HG02642 (cell line): ENCODE measurements at regions not wholly inside any gene's neighbourhood (a gene's known extent, or its start where the extent isn't known, plus 50 kb on each side); places are given as distances from the start of the nearest gene placed in this dataset.
A peak's percentile ranks its signal among the peaks of the same experiment; 100 is the strongest.

Experiments used
- ATAC-seq: cut with Tn5 transposase; IDR thresholded peaks from one replicate; pipeline ENCODE4 v1.9.1; 2021; ENCODE audit warnings: mild to moderate bottlenecking; ENCODE audit not compliant: unreplicated experiment, poor library complexity

DNA sequence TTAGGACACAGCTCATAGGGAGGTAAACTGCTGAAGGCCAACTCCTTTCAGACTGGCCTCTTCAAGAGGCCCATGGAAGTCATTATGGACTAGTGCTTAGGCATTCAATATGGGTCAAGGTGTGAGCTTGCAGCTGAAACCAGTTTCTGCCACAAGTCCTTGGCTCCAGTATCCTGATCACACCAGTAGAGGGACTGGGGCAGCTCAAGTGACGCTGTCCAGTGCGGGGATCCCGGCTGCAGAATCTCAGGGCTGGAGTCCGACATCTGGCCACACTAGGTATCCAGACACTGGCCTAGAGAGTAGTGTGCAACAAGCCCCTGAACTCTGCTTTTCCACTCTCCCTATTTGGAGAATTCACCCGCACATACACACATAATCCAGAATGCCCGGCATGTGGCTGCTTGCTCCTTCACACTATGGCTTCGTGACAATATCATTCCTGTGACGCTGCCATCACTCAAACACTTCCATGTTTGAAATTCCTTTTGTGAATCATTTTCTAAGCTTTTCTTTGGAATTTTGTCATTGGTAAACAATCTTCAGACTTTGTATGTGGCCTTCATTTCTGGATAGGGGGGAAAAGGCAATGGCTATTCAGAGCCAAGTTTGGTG, 425.1 kb downstream of the EFNB2 start:
- ATAC-seq, result no peak

DNA sequence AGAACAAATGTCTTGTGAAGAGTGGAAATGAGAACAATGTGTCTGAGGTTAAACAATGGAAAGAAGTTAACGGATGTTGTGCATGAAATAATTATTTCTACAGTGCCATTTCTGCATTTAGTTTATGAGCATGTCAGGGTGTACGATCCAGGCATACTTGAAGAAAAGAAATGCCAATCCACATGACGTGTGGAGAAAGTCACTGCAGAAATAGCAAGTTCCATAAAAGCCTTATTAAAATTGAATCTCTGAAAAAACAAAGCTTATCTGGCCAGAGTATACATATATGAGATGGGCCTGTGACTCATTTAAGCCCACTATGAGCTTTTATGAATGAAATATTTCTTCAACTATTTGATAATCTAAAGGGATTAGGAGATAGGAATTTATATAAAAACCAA, 426.1 kb downstream of the EFNB2 start:
- ATAC-seq, result no peak

- no peak for ATAC-seq
These were observed 427.1 kb downstream of the EFNB2 start for GRCh38 chr13:106108346-106108745.

DNA sequence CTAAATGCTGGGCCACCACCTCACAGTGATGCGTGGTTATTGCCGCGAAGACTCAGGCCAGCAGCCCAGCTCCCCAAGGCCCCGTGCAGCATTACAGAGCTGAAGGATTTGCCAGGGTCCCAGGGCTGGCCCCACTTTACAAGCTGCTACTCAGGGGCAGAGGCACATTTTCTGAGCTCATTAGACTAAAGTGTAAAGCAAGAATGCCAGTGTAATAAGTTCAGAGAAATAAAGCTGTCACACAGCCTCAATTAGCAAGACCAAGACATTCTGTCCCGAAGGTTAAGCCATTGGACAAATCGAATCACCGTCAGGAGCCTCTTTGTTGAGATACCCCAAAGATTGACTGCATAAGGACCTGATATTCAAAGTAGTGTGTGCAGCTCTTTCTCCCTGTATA, 428.4 kb downstream of the EFNB2 start:
- ATAC-seq, result no peak

- no peak for ATAC-seq
These were observed 430.3 kb downstream of the EFNB2 start for GRCh38 chr13:106105153-106105552.

- no peak for ATAC-seq
These were observed 431.1 kb downstream of the EFNB2 start for GRCh38 chr13:106104281-106104901.

GRCh38 chr13:106103779-106104178, 431.7 kb downstream of the EFNB2 start:
- no peak for ATAC-seq

DNA sequence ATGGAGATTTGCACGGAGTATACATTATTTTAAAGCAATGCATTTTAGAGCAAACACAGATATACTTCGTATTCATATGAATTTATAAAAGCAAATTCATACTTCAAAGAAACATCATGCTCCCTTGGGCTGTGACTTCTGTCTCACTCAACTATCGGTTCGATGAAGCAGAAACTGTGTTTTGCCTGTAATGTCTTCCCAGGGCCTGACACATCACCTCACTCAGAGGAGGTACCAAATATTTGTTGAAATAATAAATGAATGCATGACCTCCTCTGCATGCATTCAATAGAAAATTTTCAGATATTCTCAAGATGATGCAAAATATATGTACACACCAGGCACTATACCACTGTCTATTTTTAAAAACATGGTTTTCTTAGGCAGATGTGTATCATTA, 432.7 kb downstream of the EFNB2 start:
- ATAC-seq, result no peak

- ATAC-seq, result no peak
These were observed 434.3 kb downstream of the EFNB2 start for GRCh38 chr13:106101201-106101600.

DNA sequence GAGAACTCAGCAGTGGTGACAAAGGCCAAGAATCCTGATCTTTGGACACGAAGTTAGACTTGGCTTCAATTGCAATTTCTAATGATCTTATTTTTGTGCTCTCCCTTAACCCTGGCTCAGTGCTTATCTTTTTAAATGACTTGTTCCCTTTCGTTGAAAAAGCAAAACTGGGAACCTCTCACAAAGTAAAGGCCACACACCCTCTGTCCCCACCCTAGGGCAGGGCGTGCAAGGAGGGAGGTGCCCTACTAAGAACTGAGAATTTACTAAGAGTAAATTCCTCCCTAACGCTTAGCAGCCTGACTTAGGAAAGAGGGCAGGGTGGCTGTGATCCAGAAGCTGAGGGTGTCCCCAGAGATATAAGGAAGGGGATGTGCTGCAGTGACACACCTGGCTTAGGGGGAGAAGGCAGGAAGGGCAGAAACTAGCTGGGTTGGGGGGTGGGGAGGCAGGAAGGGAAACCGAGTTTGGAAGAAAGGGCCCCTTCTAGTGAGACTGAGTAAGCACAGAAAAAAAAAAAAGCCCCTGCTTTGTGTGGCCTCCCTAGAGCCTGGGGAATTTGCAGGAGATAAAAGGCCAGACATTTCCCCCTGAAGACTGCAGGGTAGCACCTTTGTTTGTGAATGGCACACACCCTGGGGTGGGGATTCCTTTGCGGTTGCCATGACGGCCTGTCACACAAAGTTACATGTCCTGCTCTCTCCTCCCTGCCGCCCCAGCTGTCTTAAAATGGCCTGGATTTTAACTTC, 435.1 kb downstream of the EFNB2 start:
- ATAC-seq, result peak; percentile 69

DNA sequence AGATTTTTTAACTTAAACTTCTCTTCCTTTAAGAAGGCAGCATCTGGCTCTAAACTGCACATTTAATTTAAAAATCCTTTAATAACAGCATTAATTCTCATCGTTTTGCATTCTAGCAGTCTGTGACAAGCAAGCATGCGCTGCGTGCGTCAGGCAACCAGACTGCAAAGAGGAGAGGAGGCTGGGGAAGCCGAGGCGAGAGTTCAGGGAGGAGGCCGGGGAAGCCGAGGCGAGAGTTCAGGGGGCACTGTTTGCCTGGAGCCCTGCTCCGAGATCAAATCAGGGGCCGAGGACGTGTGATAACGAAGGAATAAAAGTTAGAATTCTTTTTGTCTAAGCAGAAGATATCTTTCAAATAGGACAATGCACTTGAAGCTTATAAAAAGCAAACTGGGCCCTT, 435.7 kb downstream of the EFNB2 start:
- ATAC-seq, result no peak

DNA sequence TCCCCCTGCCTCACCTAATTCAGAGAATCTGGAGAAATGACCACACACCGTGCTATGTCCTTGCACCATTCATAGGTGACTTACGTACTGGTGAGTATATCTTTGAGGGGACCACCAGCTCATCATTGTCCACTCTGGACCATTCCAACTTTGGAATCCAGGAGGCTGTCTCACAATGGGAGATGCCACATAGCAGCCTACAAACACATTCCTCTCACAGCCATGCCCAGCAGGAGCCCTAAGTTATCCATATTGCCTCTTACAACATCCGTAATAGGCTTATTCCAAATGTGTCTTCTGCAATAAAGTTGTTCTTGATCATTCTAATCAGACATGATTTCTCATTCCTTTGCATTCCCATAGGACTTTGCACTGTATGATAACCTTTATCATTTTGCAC, 436.7 kb downstream of the EFNB2 start:
- ATAC-seq, result no peak

DNA sequence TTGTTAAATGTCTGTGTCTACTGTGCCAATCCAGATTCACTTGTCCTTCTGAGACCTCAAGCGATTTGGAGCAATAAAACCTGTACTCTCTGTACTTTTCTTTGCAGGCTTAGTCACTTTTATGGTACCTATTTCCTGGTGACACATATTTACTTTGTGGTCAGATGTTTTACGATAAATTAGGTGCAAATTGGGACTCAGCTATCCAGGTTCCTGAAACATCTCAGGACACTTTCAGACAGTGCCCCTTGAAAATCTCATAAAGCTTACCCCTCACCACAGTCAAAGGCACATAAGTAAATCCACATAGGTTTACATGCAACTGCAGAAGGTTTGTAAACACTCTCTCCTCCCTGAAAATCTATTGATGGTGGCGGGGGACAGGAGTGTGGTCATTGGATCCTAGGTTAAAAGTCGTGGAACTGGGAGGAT, 438.8 kb downstream of the EFNB2 start:
- no peak for ATAC-seq

DNA sequence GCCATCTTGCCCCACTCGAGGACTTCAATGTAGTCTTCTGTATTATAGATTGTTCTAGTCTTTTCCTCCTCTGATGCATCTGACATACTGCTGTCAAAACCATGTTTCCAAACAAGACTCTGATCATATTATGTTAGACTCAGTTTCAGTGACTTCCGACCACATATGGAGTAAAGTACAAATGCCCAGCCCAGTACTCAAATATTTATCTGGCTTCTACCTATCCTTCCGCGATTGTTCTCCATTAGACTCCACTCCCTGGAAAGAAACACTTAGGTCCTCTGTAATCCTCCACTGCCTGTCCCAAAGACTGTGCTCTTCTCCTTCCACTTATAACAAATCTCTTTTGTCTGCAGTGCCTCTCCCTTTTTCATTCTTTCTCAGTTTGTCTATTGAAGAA, 439.5 kb downstream of the EFNB2 start:
- no peak for ATAC-seq

DNA sequence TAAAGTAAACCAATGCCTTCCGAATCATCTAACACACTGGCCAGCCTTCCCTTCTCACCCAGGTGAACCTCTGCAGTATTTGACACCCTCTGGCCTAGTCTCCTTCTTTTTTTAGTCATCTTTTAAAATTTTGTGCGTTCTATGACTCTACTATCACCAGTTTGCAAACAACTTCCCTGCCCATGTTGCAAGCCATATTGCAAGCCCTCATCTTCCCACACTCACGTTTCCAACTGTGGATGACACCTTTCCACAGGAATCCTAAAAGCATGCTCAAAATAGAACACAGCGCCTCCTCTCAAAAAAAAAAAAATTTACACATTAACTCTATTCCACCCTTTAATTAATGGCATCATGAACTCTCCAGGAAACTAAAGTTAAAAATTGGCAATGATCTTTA, 440.1 kb downstream of the EFNB2 start:
- no peak for ATAC-seq

GRCh38 chr13:106090001-106090400, 445.5 kb downstream of the EFNB2 start:
- ATAC-seq, result no peak

DNA sequence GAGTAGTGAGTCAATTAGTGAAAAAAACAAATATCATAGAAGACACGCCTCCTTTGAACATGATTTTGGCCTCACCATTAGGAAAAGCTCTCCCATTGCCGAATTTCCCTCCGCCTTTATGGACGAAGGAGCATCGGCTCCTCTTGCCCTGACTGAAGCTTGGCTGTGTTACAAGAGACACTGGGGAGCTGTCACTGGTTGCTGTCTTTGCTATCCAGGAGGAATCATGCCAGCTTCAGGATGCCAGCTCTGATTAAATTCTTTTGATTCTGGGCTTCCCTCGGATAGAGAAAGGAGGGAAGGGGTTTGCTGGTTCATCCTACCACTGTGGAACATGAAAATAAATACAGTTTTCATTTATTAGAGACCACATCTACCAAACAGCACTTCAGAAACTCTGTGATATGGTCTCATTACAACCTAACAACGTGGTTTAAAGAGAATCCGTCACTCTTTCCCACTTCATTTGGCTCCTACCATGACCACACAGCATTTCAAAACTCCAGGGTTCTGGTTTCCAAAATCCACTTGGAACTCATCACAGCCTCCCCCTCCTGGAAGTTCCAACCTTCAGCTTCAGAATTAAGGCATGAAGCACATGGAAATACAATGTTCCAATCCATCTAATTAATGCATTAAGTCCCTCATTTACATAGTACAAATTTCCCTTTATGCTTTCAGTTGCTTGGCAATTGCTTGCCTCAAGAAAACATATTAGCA, 446.0 kb downstream of the EFNB2 start:
- no peak for ATAC-seq

- ATAC-seq, result no peak
These were observed 447.4 kb downstream of the EFNB2 start for GRCh38 chr13:106088085-106088484.

DNA sequence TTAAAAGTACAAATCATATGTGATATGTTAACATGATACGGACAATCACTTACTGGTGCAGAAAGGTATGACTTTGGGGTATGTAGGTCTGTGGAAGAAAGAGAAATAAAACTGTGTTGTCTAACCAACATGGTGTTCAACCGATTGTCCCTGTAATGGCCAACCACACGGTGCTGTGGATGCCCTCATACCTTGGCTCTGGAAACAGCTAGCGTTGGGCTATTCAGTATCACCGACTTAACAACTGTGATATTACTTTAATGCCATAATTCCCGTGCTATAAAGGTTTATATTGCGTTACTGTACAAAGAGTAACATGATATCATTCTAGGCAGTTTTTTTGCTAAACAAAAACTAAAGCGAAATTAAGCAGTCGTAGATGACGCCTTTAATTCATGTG, 448.3 kb downstream of the EFNB2 start:
- no peak for ATAC-seq

- ATAC-seq, result peak; percentile 80
These were observed 451.7 kb downstream of the EFNB2 start for GRCh38 chr13:106083620-106084350.
